Muscle layer of duodenum (tissue), 2 donors: ENCODE measurements at regions not wholly inside any gene's neighbourhood (a gene's known extent, or its start where the extent isn't known, plus 50 kb on each side); places are given as distances from the start of the nearest gene placed in this dataset.
"Not testable (repeated sequence)": the region's sequence is repeated elsewhere in the genome, so short reads cannot be mapped to it uniquely, and the experiment has no call there.

Experiments
- H3K27ac ChIP-seq: one replicate; pipeline ENCODE4 v1.7.0; 2013; ENCODE audit warnings: mild to moderate bottlenecking, low read length
- H3K27me3 ChIP-seq: one replicate; pipeline ENCODE4 v1.7.0; 2013; ENCODE audit warnings: low read depth, mild to moderate bottlenecking, control low read depth, low read length
- H3K36me3 ChIP-seq, 2 donors: one replicate each; pipeline ENCODE4 v1.7.0; 2013; ENCODE audit warnings: low read length in 2 of 2, control low read depth in 1 of 2, mild to moderate bottlenecking in 1 of 2; ENCODE audit not compliant: insufficient read depth in 2 of 2, control insufficient read depth in 1 of 2
- H3K4me1 ChIP-seq, 2 donors: one replicate each; pipeline ENCODE4 v1.7.0; 2013; ENCODE audit warnings: low read length in 2 of 2, mild to moderate bottlenecking in 2 of 2, control low read depth in 1 of 2, moderate library complexity in 1 of 2; ENCODE audit not compliant: insufficient read depth in 2 of 2, control insufficient read depth in 1 of 2
- H3K4me3 ChIP-seq, 2 donors: one replicate each; pipeline ENCODE4 v1.7.0; 2013; ENCODE audit warnings: low read length in 2 of 2, low read depth in 1 of 2, mild to moderate bottlenecking in 1 of 2
- H3K9me3 ChIP-seq, 2 donors: one replicate each; pipeline ENCODE4 v1.7.0; 2013; ENCODE audit warnings: low read length in 2 of 2, control low read depth in 1 of 2, mild to moderate bottlenecking in 1 of 2; ENCODE audit not compliant: control insufficient read depth in 1 of 2
- donor health status: healthy.

DNA sequence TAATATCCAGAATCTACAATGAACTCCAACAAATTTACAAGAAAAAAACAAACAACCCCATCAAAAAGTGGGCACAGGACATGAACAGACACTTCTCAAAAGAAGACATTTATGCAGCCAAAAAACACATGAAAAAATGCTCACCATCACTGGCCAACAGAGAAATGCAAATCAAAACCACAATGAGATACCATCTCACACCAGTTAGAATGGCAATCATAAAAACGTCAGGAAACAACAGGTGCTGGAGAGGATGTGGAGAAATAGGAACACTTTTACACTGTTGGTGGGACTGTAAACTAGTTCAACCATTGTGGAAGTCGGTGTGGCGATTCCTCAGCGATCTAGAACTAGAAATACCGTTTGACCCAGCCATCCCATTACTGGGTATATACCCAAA, 1250.1 kb downstream of the FSCB start:
- not testable (repeated sequence) for H3K36me3 ChIP-seq, H3K9me3 ChIP-seq, H3K27ac ChIP-seq, H3K27me3 ChIP-seq, H3K4me3 ChIP-seq, H3K4me1 ChIP-seq

GRCh38 chr14:43252866-43253265, 1254.2 kb downstream of the FSCB start:
- no peaks in the 10 kb centered on the region for H3K27me3 ChIP-seq
- H3K9me3 ChIP-seq = no peaks in the 10 kb centered on the region
- no peak overlapping the region for H3K27ac ChIP-seq
- no peak overlapping the region for H3K4me3 ChIP-seq
- no peaks in the 10 kb centered on the region for H3K4me1 ChIP-seq
- no peaks in the 10 kb centered on the region for H3K36me3 ChIP-seq

GRCh38 chr14:43249591-43249990, 1257.5 kb downstream of the FSCB start:
- H3K36me3 ChIP-seq = no peaks in the 10 kb centered on the region
- H3K4me3 ChIP-seq = no peak overlapping the region
- H3K27me3 ChIP-seq = no peaks in the 10 kb centered on the region
- H3K27ac ChIP-seq = no peak overlapping the region
- no peaks in the 10 kb centered on the region for H3K9me3 ChIP-seq
- no peaks in the 10 kb centered on the region for H3K4me1 ChIP-seq

DNA sequence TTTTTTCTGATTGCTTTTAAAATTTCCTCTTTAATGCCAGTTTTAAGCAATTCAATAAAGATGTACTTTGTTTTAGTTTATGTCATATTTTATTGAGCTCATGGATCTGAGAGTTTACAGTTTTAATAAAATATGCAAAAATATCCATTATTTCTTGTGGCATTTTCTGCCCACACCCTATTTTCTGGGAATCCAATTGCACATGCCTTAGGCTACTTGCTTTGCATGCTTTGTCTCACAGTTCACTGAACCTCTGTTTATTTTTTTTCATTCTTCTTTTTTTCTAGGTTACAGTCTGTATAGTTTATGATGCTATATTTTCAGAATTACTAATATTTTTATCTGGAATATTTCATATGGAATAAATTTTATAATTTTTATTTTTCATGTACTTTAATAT, 1258.0 kb downstream of the FSCB start:
- Histone ChIP-seq H3K36me3 (no peaks in the 10 kb centered on the region), H3K27me3 (no peaks in the 10 kb centered on the region), H3K4me3 (no peak overlapping the region), H3K4me1 (no peaks in the 10 kb centered on the region), H3K9me3 (no peaks in the 10 kb centered on the region), H3K27ac (no peak overlapping the region)

GRCh38 chr14:43247877-43248276, 1259.2 kb downstream of the FSCB start:
- Histone ChIP-seq H3K9me3 (no peaks in the 10 kb centered on the region), H3K4me1 (no peaks in the 10 kb centered on the region), H3K36me3 (no peaks in the 10 kb centered on the region), H3K27ac (no peak overlapping the region), H3K4me3 (no peak overlapping the region), H3K27me3 (no peaks in the 10 kb centered on the region)

DNA sequence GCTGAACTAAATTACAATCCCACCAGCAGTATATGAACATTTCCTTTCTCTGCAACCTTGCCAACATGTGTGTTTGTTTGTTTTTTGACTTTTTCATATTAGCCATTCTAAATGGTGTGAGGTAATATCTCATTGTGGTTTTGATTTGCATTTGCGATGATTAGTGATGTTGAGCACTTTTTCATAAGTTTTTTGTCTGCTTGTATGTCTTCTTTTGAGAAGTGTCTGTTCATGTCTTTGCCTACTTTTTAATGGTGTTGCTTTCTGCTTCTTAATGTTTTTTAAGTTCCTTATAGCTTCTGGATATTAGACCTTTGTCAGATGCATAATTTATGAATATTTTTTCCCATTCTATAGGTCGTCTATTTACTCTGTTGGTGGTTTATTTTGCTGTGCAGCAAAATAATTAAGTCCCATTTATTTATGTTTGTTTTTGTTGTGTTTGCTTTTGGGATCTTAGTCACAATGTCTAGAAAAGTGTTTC, 1262.9 kb downstream of the FSCB start:
- Histone ChIP-seq H3K4me3 (no peak overlapping the region), H3K9me3 (no peaks in the 10 kb centered on the region), H3K36me3 (no peaks in the 10 kb centered on the region), H3K27me3 (no peaks in the 10 kb centered on the region), H3K27ac (no peak overlapping the region), H3K4me1 (no peaks in the 10 kb centered on the region)

- Histone ChIP-seq H3K36me3 (no peaks in the 10 kb centered on the region), H3K27ac (no peak overlapping the region), H3K4me1 (no peaks in the 10 kb centered on the region), H3K9me3 (no peaks in the 10 kb centered on the region), H3K4me3 (no peak overlapping the region), H3K27me3 (no peaks in the 10 kb centered on the region)
These were observed 1263.9 kb downstream of the FSCB start for GRCh38 chr14:43243168-43243567.

- Histone ChIP-seq H3K4me3 (no peak overlapping the region), H3K27ac (no peak overlapping the region), H3K36me3 (no peaks in the 10 kb centered on the region), H3K4me1 (no peaks in the 10 kb centered on the region), H3K9me3 (no peaks in the 10 kb centered on the region), H3K27me3 (no peaks in the 10 kb centered on the region)
These were observed 1274.8 kb downstream of the FSCB start for GRCh38 chr14:43232261-43232660.

DNA sequence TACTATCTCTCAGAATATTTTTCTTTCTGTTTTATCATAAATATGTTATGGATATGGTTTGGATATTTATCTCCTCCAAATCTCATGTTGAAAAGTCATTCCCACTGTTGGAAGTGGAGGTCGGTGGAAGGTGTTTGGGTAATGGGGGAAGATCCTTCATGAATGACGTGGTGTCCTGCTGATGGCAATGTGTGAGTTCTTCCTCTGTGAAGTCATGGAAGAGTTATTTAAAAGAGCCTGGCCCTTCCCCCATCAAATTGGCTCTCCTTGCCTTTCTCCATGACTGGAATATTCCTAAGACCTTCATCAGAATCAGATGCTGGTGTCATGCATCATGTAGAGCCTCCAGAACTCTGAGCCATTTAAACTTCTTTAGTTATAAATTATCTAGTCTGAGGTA, 1291.6 kb downstream of the FSCB start:
- Histone ChIP-seq H3K9me3 (no peaks in the 10 kb centered on the region), H3K4me1 (no peaks in the 10 kb centered on the region), H3K27me3 (no peaks in the 10 kb centered on the region), H3K4me3 (no peak overlapping the region), H3K27ac (no peak overlapping the region), H3K36me3 (no peaks in the 10 kb centered on the region)

- Histone ChIP-seq H3K4me3 (no peak overlapping the region), H3K9me3 (no peaks in the 10 kb centered on the region), H3K4me1 (no peaks in the 10 kb centered on the region), H3K27me3 (no peaks in the 10 kb centered on the region), H3K27ac (no peak overlapping the region), H3K36me3 (no peaks in the 10 kb centered on the region)
These were observed 1299.9 kb downstream of the FSCB start for GRCh38 chr14:43207189-43207588.

DNA sequence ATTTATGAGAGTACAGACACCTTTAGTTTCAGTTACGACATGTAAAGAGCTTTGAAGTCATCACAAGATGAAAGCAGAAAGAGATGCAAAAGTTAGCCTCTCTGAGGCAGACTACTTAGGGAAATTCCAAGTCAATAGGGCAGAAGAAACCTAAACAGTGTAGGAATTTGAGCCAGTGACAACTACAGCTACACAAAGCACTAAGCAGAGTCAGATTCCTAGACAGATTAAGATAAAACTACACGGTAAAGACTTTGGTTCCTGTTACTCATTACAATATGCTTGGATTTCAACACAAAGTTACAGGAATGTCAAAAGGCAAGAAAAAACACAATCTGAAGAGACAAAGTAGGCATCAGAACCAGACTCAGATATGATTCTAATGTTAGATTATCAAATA, 1302.3 kb downstream of the FSCB start:
- Histone ChIP-seq H3K4me3 (no peak overlapping the region), H3K27ac (no peak overlapping the region), H3K4me1 (no peaks in the 10 kb centered on the region), H3K27me3 (no peaks in the 10 kb centered on the region), H3K9me3 (no peaks in the 10 kb centered on the region), H3K36me3 (no peaks in the 10 kb centered on the region)

GRCh38 chr14:43200519-43200918, 1306.6 kb downstream of the FSCB start:
- H3K4me3 ChIP-seq = no peak overlapping the region
- no peaks in the 10 kb centered on the region for H3K4me1 ChIP-seq
- H3K27ac ChIP-seq = no peak overlapping the region
- H3K36me3 ChIP-seq = no peaks in the 10 kb centered on the region
- H3K9me3 ChIP-seq = no peaks in the 10 kb centered on the region
- H3K27me3 ChIP-seq = no peaks in the 10 kb centered on the region
